PC-3 (cell line): ENCODE measurements at regions not wholly inside any gene's neighbourhood (a gene's known extent, or its start where the extent isn't known, plus 50 kb on each side); places are given as distances from the start of the nearest gene placed in this dataset.

ENCODE experiments used
- ATAC-seq: fragments of 200-7000 bp; cut with Tn5 transposase; 2 replicates; pipeline ENCODE4 v1.9.1; 2020; ENCODE audit warnings: mild to moderate bottlenecking, moderate library complexity
- BruUV-seq: library from RNA; stranded (reverse); fragments of 400-500 nt; replicated peaks from 2 replicates; lab custom pipeline; 2021; lab: Mats Ljungman, UMichigan
- CTCF ChIA-PET: fragments of 300-600 bp; sonication (Branson Sonifier 250); formaldehyde crosslinking; loops from one replicate; lab custom pipeline; 2022; ENCODE audit warnings: antibody characterized with exemption; lab: Charles Lee
- POLR2A ChIA-PET: fragments of 300-600 bp; sonication (Branson Sonifier 250); formaldehyde crosslinking; loops from one replicate; lab custom pipeline; 2022; ENCODE audit warnings: antibody characterized with exemption; ENCODE audit not compliant: unreplicated experiment; lab: Charles Lee
- DNase-seq: peaks from one replicate; pipeline ENCODE4 v3.0.0-alpha.2; 2015
- H2AFZ ChIP-seq: fragments of 300-600 bp; sonication (generic); 2 replicates; pipeline ENCODE4 v1.6.0; 2016; ENCODE audit warnings: antibody characterized with exemption, low read length
- H3F3A ChIP-seq: fragments of 300-600 bp; sonication (generic); one replicate; pipeline ENCODE4 v1.6.0; 2017; ENCODE audit warnings: antibody characterized with exemption, low read length, control low read depth, mild to moderate bottlenecking; ENCODE audit not compliant: unreplicated experiment
- H3K27ac ChIP-seq: fragments of 300-600 bp; sonication (generic); 2 replicates; pipeline ENCODE4 v1.5.1; 2016; ENCODE audit warnings: mild to moderate bottlenecking, low read length
- H3K27me3 ChIP-seq: fragments of 300-600 bp; sonication (generic); 2 replicates; pipeline ENCODE4 v1.6.1; 2016; ENCODE audit warnings: low read length, mixed read lengths
- H3K36me3 ChIP-seq: fragments of 300-600 bp; sonication (generic); 2 replicates; pipeline ENCODE4 v1.6.1; 2016; ENCODE audit warnings: low read depth, mixed run types, low read length, mixed read lengths
- H3K4me1 ChIP-seq: fragments of 300-600 bp; sonication (generic); 2 replicates; pipeline ENCODE4 v1.5.1; 2016; ENCODE audit warnings: low read length; ENCODE audit not compliant: insufficient read depth
- H3K4me2 ChIP-seq: fragments of 300-600 bp; sonication (generic); 2 replicates; pipeline ENCODE4 v1.6.0; 2016; ENCODE audit warnings: low read length
- H3K4me3 ChIP-seq: fragments of 300-600 bp; sonication (generic); 2 replicates; pipeline ENCODE4 v1.5.1; 2016; ENCODE audit warnings: mild to moderate bottlenecking, low read length, mixed read lengths
- H3K79me2 ChIP-seq: fragments of 300-600 bp; sonication (generic); 2 replicates; pipeline ENCODE4 v1.6.1; 2017; ENCODE audit warnings: low read length, mixed read lengths
- H3K9ac ChIP-seq: fragments of 300-600 bp; sonication (generic); 2 replicates; pipeline ENCODE4 v1.6.0; 2016; ENCODE audit warnings: mild to moderate bottlenecking, low read length
- H3K9me2 ChIP-seq: fragments of 300-600 bp; sonication (generic); replicated peaks from 2 replicates; pipeline ENCODE4 v1.6.1; 2016; ENCODE audit warnings: mixed run types, low read length, mixed read lengths
- H3K9me3 ChIP-seq: fragments of 300-600 bp; sonication (generic); 2 replicates; pipeline ENCODE4 v1.6.1; 2016; ENCODE audit warnings: low read length, mixed read lengths
- H4K20me1 ChIP-seq: fragments of 300-600 bp; sonication (generic); 2 replicates; pipeline ENCODE4 v1.6.1; 2016; ENCODE audit warnings: low read length, mixed read lengths
- EZH2 ChIP-seq: fragments of 300-600 bp; sonication (generic); IDR thresholded peaks from one replicate; pipeline ENCODE4 v1.6.1; 2017; ENCODE audit warnings: antibody characterized with exemption, mild to moderate bottlenecking, low read length; ENCODE audit not compliant: unreplicated experiment
- EZH2phosphoT487 ChIP-seq: fragments of 300-600 bp; sonication (generic); IDR thresholded peaks from 2 replicates; pipeline ENCODE4 v1.6.1; 2018; ENCODE audit warnings: mild to moderate bottlenecking, antibody characterized with exemption, low read length, borderline replicate concordance
- intact Hi-C: fragments of 100-400 bp; cut with micrococcal nuclease; formaldehyde crosslinking; loops from 2 replicates; pipeline ENCODE4 v1.9.0; 2023
- TF ChIP-seq, protein P1 (sequence below): fragments of 300-600 bp; sonication (generic); conservative IDR thresholded peaks from 2 replicates; pipeline ENCODE4 v1.5.1; 2017; ENCODE audit warnings: antibody characterized with exemption, low read depth, mild to moderate bottlenecking, low read length

DNA sequence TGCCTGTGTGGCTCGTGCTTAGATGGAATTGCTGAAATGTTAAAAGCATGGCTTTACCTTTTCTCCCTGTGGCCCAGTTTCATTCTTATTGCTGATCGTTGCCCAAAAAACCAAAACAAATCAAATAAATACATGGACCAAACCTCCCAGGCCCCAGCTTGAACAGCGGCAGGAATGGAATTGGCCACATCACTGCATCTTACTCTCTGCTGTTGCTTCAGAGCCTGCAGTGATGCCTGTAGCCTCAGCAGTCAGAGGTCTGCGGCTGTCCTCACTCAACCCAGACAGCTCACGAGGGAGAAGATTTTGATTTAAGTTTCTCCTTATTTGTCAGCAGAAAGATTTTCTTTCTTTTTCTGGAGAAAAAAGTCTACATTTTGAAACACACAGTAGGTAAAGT, 91.5 kb downstream of the NPIPB11 start:
- no peaks in the 10 kb centered on the region for H3K27me3 ChIP-seq
- no peak for ATAC-seq
- no peak for TF ChIP-seq EZH2phosphoT487
- TF ChIP-seq, protein P1, sequence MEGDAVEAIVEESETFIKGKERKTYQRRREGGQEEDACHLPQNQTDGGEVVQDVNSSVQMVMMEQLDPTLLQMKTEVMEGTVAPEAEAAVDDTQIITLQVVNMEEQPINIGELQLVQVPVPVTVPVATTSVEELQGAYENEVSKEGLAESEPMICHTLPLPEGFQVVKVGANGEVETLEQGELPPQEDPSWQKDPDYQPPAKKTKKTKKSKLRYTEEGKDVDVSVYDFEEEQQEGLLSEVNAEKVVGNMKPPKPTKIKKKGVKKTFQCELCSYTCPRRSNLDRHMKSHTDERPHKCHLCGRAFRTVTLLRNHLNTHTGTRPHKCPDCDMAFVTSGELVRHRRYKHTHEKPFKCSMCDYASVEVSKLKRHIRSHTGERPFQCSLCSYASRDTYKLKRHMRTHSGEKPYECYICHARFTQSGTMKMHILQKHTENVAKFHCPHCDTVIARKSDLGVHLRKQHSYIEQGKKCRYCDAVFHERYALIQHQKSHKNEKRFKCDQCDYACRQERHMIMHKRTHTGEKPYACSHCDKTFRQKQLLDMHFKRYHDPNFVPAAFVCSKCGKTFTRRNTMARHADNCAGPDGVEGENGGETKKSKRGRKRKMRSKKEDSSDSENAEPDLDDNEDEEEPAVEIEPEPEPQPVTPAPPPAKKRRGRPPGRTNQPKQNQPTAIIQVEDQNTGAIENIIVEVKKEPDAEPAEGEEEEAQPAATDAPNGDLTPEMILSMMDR, result no peak
- no peak for TF ChIP-seq EZH2
- BruUV-seq, result no TSS peak
- DNase-seq, result no peak
- CTCF ChIA-PET, result no interaction called here
- no peak overlapping the region for H2AFZ ChIP-seq
- intact Hi-C loops, result no loop called here
- no peak overlapping the region for H3K4me3 ChIP-seq
- H3K9me3 ChIP-seq, result no peaks in the 10 kb centered on the region
- H3K9me2 ChIP-seq, result no peaks in the 10 kb centered on the region
- no peaks in the 10 kb centered on the region for H3F3A ChIP-seq
- H3K36me3 ChIP-seq, result no peaks in the 10 kb centered on the region
- H3K4me1 ChIP-seq, result no peaks in the 10 kb centered on the region
- H3K27ac ChIP-seq, result no peak overlapping the region
- POLR2A ChIA-PET, result no interaction called here
- no peaks in the 10 kb centered on the region for H4K20me1 ChIP-seq
- no peak overlapping the region for H3K9ac ChIP-seq
- no peaks in the 10 kb centered on the region for H3K79me2 ChIP-seq
- no peak overlapping the region for H3K4me2 ChIP-seq

DNA sequence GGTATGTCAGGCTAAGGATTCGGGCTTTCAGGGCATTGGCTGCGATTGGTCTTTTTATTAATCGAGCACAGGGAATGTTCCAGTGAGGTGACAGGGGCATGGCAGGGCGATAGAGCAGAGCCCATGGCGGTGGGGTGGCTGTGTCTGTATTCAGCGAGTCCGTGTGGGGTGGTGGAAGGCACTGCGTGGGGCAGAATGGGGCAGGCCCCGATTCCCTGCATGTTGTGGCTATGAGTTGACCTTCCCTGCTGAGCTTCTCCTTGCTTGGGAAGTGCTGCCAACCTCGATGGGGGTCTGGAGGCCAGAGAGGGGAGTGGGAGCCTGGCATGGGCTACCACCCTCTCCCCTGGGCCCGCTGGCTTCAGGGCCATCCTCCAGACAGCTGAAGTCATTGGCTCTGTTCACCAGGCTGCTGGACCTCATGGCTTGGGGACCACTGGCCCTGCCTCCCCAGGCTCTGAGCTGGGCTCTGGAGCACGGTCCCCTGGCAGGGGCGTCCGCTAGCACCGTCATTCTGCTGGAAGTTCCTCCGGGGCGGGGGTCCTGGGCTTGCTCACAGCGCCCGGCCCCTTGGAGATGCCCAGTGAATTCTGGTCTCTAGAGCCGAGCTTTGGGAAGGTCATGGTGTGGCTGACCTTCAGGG, 92.1 kb downstream of the NPIPB11 start:
- Histone ChIP-seq H4K20me1 (no peaks in the 10 kb centered on the region), H3K79me2 (no peaks in the 10 kb centered on the region), H3K9me3 (no peaks in the 10 kb centered on the region), H2AFZ (no peak overlapping the region), H3K27ac (no peak overlapping the region), H3K36me3 (no peaks in the 10 kb centered on the region), H3K27me3 (no peaks in the 10 kb centered on the region), H3K4me1 (no peaks in the 10 kb centered on the region), H3K4me3 (no peak overlapping the region), H3K9ac (no peak overlapping the region), H3K4me2 (no peak overlapping the region), H3K9me2 (no peaks in the 10 kb centered on the region), H3F3A (no peaks in the 10 kb centered on the region)
- TF ChIP-seq EZH2phosphoT487 (no peak), EZH2 (no peak)
- TF ChIP-seq, protein P1, result no peak
- intact Hi-C loops, result no loop called here
- ATAC-seq (no peak), DNase-seq (no peak)
- POLR2A ChIA-PET, result no interaction called here
- CTCF ChIA-PET, result no interaction called here
- no TSS peak for BruUV-seq

DNA sequence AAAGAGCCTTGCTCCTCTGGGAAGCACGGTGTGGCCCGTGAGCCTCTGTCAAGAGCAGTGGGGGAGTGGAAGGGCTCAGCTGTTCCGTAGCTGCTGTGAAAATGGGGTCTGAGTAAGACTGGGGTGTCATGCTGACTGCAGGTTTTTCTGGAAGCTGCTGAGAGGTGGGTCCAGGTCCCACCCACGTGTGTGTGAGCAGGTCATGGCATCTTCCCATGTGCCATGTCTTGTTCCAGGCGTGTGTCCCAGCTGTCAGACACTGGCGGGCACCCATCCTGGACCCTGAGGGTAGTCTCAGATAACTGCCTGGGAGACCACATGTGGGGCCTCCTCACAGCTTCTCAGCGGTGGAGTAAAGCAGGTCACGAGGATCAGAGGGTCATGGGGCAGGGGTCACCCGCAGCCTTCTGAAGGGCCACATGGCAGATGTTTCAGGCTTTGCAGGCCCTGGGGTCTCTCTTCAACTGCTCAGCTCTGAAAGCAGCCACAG, 92.9 kb downstream of the NPIPB11 start:
- intact Hi-C loops, result no loop called here

More for the DNA sequence above, 92.9 kb downstream of the NPIPB11 start:
- Histone ChIP-seq H3K79me2 (no peaks in the 10 kb centered on the region), H3K4me3 (no peak overlapping the region), H3F3A (no peaks in the 10 kb centered on the region), H4K20me1 (no peaks in the 10 kb centered on the region), H3K27ac (no peak overlapping the region), H3K4me1 (no peaks in the 10 kb centered on the region), H3K9me3 (no peaks in the 10 kb centered on the region), H3K36me3 (no peaks in the 10 kb centered on the region), H3K9me2 (no peaks in the 10 kb centered on the region), H2AFZ (no peak overlapping the region), H3K27me3 (no peaks in the 10 kb centered on the region), H3K4me2 (no peak overlapping the region), H3K9ac (no peak overlapping the region)
- POLR2A ChIA-PET, result no interaction called here
- CTCF ChIA-PET, result no interaction called here
- ATAC-seq (no peak), DNase-seq (no peak)
- TF ChIP-seq, protein P1, result no peak
- no peak for TF ChIP-seq EZH2phosphoT487
- no peak for TF ChIP-seq EZH2
- no TSS peak for BruUV-seq
